ENCODE measurements at regions not wholly inside any gene's neighbourhood (a gene's known extent, or its start where the extent isn't known, plus 50 kb on each side); places are given as distances from the start of the nearest gene placed in this dataset.

GRCh38 chr12:19003141-19003540 is 126.4 kb upstream of the PLEKHA5 start:
- TF ChIP-seq, protein P1, sequence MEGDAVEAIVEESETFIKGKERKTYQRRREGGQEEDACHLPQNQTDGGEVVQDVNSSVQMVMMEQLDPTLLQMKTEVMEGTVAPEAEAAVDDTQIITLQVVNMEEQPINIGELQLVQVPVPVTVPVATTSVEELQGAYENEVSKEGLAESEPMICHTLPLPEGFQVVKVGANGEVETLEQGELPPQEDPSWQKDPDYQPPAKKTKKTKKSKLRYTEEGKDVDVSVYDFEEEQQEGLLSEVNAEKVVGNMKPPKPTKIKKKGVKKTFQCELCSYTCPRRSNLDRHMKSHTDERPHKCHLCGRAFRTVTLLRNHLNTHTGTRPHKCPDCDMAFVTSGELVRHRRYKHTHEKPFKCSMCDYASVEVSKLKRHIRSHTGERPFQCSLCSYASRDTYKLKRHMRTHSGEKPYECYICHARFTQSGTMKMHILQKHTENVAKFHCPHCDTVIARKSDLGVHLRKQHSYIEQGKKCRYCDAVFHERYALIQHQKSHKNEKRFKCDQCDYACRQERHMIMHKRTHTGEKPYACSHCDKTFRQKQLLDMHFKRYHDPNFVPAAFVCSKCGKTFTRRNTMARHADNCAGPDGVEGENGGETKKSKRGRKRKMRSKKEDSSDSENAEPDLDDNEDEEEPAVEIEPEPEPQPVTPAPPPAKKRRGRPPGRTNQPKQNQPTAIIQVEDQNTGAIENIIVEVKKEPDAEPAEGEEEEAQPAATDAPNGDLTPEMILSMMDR (conservative IDR thresholded peaks at IDR 0.05; ENCODE audit: low read depth, low read length): no peak
- TF ChIP-seq RCOR1 (IDR thresholded peaks at IDR 0.05; ENCODE audit: insufficient replicate concordance, low read length) (no peak), POLR2A (IDR thresholded peaks at IDR 0.05; ENCODE audit: low read depth, low read length) (no peak), BHLHE40 (IDR thresholded peaks at IDR 0.05; ENCODE audit: low read depth, low read length) (no peak), CHD1 (IDR thresholded peaks at IDR 0.05; ENCODE audit: low read depth, low read length) (no peak), MAFK (IDR thresholded peaks at IDR 0.05; ENCODE audit: low read depth, low read length) (no peak), CEBPB (IDR thresholded peaks at IDR 0.05; ENCODE audit: low read depth, low read length) (no peak), USF2 (IDR thresholded peaks at IDR 0.05; ENCODE audit: low read depth, low read length) (no peak), RAD21 (IDR thresholded peaks at IDR 0.05; ENCODE audit: low read length) (no peak), MAZ (IDR thresholded peaks at IDR 0.05; ENCODE audit: borderline replicate concordance, low read depth, low read length) (no peak)

All from IMR-90 (cell line).